Lower lobe of right lung (tissue), 2 donors: ENCODE measurements at regions not wholly inside any gene's neighbourhood (a gene's known extent, or its start where the extent isn't known, plus 50 kb on each side); places are given as distances from the start of the nearest gene placed in this dataset.
A peak's percentile ranks its signal among the peaks of the same experiment; 100 is the strongest.

ENCODE experiments used
- ATAC-seq, 2 donors: fragments of 200-7000 bp; cut with Tn5 transposase; one replicate each; pipeline ENCODE4 v1.9.1; 2020 to 2022; ENCODE audit warnings: mild to moderate bottlenecking in 2 of 2, moderate library complexity in 2 of 2
- DNase-seq: peaks from one replicate; pipeline ENCODE4 v3.0.0-alpha.2; 2020
- H3K27ac ChIP-seq: fragments of 200-600 bp; one replicate; pipeline ENCODE4 v1.8.0; 2022
- H3K27me3 ChIP-seq: fragments of 200-600 bp; one replicate; pipeline ENCODE4 v1.8.0; 2022; ENCODE audit warnings: low read depth
- H3K36me3 ChIP-seq: fragments of 200-600 bp; one replicate; pipeline ENCODE4 v1.8.0; 2022; ENCODE audit warnings: mild to moderate bottlenecking
- H3K4me1 ChIP-seq: fragments of 200-600 bp; one replicate; pipeline ENCODE4 v1.8.0; 2022
- H3K4me3 ChIP-seq: fragments of 200-600 bp; one replicate; pipeline ENCODE4 v1.8.0; 2022; ENCODE audit warnings: mild to moderate bottlenecking
- H3K9me3 ChIP-seq: fragments of 200-600 bp; one replicate; pipeline ENCODE4 v1.8.0; 2022
- intact Hi-C: fragments of 100-400 bp; cut with DNase I; formaldehyde crosslinking; loops from one replicate; pipeline ENCODE4 v1.11.0; 2022
- TF ChIP-seq, protein P1 (sequence below): fragments of 200-600 bp; IDR thresholded peaks from one replicate; pipeline ENCODE4 v1.8.0; 2022; ENCODE audit warnings: antibody characterized with exemption, mild to moderate bottlenecking
- donor health status: DM: no; HTN: yes; CAD: no; lungs with severe emphysema.

- TF ChIP-seq, protein P1, sequence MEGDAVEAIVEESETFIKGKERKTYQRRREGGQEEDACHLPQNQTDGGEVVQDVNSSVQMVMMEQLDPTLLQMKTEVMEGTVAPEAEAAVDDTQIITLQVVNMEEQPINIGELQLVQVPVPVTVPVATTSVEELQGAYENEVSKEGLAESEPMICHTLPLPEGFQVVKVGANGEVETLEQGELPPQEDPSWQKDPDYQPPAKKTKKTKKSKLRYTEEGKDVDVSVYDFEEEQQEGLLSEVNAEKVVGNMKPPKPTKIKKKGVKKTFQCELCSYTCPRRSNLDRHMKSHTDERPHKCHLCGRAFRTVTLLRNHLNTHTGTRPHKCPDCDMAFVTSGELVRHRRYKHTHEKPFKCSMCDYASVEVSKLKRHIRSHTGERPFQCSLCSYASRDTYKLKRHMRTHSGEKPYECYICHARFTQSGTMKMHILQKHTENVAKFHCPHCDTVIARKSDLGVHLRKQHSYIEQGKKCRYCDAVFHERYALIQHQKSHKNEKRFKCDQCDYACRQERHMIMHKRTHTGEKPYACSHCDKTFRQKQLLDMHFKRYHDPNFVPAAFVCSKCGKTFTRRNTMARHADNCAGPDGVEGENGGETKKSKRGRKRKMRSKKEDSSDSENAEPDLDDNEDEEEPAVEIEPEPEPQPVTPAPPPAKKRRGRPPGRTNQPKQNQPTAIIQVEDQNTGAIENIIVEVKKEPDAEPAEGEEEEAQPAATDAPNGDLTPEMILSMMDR: no peak
- ATAC-seq (no peak), DNase-seq (no peak)
- no peaks in the 10 kb centered on the region for H3K27me3 ChIP-seq
- no peaks in the 10 kb centered on the region for H3K4me1 ChIP-seq
- no peak overlapping the region for H3K4me3 ChIP-seq
- H3K9me3 ChIP-seq: no peaks in the 10 kb centered on the region
- H3K27ac ChIP-seq: no peak overlapping the region
- H3K36me3 ChIP-seq: no peaks in the 10 kb centered on the region
- intact Hi-C loops: no loop called here
These were observed 228.8 kb downstream of the CDH11 start for GRCh38 chr16:64892835-64893785.

- DNase-seq (no peak), ATAC-seq (no peak)
- H3K27ac ChIP-seq: no peak overlapping the region
- H3K9me3 ChIP-seq: no peaks in the 10 kb centered on the region
- no peaks in the 10 kb centered on the region for H3K4me1 ChIP-seq
- TF ChIP-seq, protein P1: no peak
- H3K36me3 ChIP-seq: no peaks in the 10 kb centered on the region
- intact Hi-C loops: no loop called here
- no peak overlapping the region for H3K4me3 ChIP-seq
- H3K27me3 ChIP-seq: no peaks in the 10 kb centered on the region
These were observed 232.4 kb downstream of the CDH11 start for GRCh38 chr16:64889446-64889845.

- no peaks in the 10 kb centered on the region for H3K27me3 ChIP-seq
- ATAC-seq (no peak), DNase-seq (no peak)
- no peak overlapping the region for H3K27ac ChIP-seq
- no peaks in the 10 kb centered on the region for H3K4me1 ChIP-seq
- H3K4me3 ChIP-seq: no peak overlapping the region
- intact Hi-C loops: no loop called here
- no peaks in the 10 kb centered on the region for H3K9me3 ChIP-seq
- H3K36me3 ChIP-seq: no peaks in the 10 kb centered on the region
- TF ChIP-seq, protein P1: no peak
These were observed 234.2 kb downstream of the CDH11 start for GRCh38 chr16:64887651-64888050.

DNA sequence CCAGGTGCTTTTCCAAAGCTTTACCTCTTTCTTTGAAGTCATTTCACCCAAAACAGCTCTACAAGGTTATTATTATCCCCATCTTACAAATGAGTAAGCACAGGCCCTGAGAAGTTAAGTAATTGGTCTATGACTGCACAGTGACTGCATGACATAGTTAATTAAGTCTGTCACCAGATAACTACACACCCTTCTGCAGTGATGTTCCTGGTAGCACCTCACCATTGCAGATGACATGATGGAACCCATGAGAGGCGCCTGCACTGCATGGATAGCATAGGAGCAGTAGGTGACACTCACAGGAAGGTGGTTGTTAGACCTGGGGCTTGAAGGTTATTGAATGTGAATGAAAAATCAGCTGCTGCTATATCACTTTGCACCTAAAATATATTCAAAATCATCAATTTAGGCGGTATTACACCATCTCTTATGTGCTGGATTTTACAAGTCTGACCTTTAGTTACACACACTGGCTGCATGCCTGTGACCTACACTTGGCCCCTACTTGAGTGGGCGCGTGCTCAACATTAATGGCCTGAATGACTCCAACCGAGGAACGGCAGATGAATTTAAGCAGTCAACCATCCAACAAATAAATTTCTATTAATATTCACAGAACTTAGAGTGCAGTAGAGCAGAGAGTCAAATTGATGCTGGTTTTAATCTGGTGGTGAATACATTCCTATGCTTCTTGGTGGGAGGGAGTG is 239.6 kb downstream of the CDH11 start:
- H3K27ac ChIP-seq: no peak overlapping the region
- ATAC-seq: peak in 1 of 2 donors; percentile 9
- no peaks in the 10 kb centered on the region for H3K36me3 ChIP-seq
- DNase-seq: no peak
- no peaks in the 10 kb centered on the region for H3K4me1 ChIP-seq
- TF ChIP-seq, protein P1: no peak
- intact Hi-C loops: no loop called here
- no peaks in the 10 kb centered on the region for H3K27me3 ChIP-seq
- no peaks in the 10 kb centered on the region for H3K9me3 ChIP-seq
- H3K4me3 ChIP-seq: no peak overlapping the region

DNA sequence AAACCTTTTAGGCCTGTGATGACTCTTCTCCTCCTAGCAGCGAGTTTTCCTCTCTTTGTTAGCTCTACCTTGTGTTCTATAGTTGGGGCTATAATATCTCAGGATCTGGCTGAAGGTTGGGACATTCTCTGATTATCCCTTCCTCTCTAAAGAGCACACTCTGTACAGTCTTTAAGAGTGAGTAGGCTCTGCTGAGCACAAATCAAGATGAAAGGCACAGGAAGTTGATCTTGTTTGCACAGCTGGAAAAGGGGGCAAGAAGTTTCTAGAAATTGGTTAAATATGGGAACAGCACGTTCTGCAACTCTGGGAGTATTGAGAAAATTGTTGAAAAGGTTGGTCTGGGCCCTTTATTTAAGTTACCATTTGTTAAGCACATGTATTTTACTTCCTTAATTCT is 240.9 kb downstream of the CDH11 start:
- no peak overlapping the region for H3K27ac ChIP-seq
- H3K9me3 ChIP-seq: no peaks in the 10 kb centered on the region
- H3K36me3 ChIP-seq: no peaks in the 10 kb centered on the region
- H3K27me3 ChIP-seq: no peaks in the 10 kb centered on the region
- TF ChIP-seq, protein P1: no peak
- no peaks in the 10 kb centered on the region for H3K4me1 ChIP-seq
- intact Hi-C loops: no loop called here
- ATAC-seq (no peak), DNase-seq (no peak)
- H3K4me3 ChIP-seq: no peak overlapping the region
